SW480 (cell line): ENCODE measurements at regions not wholly inside any gene's neighbourhood (a gene's known extent, or its start where the extent isn't known, plus 50 kb on each side); places are given as distances from the start of the nearest gene placed in this dataset.
A peak's percentile ranks its signal among the peaks of the same experiment; 100 is the strongest.
"Not testable (repeated sequence)": the region's sequence is repeated elsewhere in the genome, so short reads cannot be mapped to it uniquely, and the experiment has no call there.

Source experiments
- DNase-seq: peaks from one replicate; pipeline ENCODE4 v3.0.0-alpha.2; 2016; ENCODE audit warnings: low spot score

DNA sequence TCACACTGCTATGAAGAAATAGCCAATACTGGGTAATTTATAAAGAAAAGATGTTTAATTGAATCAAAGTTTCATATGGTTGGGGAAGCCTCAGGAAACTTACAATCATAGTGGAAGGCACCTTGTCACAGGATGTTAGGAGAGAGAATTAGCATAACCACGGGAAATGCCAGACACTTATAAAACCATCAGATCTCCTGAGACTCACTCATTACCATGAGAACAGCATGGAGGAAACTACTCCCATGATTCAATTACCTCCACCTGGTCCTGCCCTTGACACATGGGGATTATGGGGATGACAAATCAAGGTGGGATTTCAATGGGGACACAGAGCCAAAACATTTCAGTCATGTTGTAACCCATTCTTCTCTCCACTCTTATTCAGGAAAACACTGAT is 472.9 kb upstream of the FSIP2 start:
- no peak for DNase-seq

DNA sequence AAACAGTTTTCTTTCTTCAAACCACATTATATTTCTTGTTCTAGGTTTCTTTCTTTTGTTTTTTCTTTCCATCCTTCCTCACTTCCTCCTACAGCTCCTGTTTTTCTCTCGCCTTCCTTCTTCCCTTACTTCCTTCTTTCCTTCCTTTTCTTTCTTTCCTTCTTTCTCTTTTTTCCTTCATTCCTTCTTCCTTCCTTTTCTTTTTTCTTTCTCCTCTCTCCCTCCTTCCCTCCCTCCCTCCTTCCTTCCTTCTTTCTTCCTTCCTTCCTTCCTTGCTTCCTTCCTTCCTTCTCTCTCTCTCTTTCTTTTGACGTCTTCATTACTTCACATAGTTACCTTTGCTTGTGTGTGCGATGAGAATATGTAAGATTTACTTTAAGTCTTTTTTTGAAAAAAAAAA is 470.0 kb upstream of the FSIP2 start:
- no peak for DNase-seq

GRCh38 chr2:185274718-185275484 is 463.7 kb upstream of the FSIP2 start:
- no peak for DNase-seq

DNA sequence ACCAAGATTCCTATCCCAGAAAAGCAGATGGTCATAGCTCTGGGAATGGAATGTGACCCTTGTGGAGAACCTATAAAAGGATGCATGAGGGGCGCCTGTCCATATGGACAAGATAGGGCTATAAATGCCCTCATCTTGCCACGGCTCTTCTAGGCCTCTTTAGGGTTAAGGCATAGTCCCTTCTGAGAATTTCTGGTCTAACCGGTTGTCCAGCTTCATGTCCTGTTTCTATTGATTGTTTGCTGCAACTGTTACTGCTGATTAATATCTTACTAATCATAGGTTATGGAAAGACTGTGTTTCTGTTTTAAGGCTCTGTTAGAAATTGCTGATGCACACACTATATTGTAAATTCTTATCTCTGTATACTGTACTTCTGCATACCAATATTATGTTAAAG is 462.6 kb upstream of the FSIP2 start:
- DNase-seq = not testable (repeated sequence)

GRCh38 chr2:185278761-185279160 is 459.8 kb upstream of the FSIP2 start:
- DNase-seq = no peak

- no peak for DNase-seq
These were observed 458.6 kb upstream of the FSIP2 start for GRCh38 chr2:185279999-185280398.

GRCh38 chr2:185284696-185285095 is 453.9 kb upstream of the FSIP2 start:
- no peak for DNase-seq

DNA sequence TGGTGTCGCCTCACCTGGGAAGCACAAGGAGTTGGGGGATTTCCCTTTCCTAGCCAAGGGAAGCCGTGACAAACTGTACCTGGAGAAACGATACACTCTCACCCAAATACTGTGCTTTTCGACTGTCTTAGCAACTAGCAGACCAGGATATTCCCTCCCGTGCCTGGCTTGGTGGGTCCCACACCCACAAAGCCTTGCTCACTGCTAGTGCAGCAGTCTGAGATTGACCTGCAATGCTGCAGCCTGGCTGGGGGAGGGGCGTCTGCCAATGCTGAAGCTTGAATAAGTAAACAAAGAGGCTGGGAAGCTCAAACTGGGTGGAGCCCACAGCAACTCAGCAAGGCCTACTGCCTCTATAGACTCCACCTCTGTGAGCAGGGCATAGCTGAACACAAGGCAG is 448.6 kb upstream of the FSIP2 start:
- DNase-seq = not testable (repeated sequence)

- peak; percentile 16 for DNase-seq
These were observed 447.5 kb upstream of the FSIP2 start for GRCh38 chr2:185291035-185291647.

- no peak for DNase-seq
These were observed 438.7 kb upstream of the FSIP2 start for GRCh38 chr2:185299867-185300266.

DNA sequence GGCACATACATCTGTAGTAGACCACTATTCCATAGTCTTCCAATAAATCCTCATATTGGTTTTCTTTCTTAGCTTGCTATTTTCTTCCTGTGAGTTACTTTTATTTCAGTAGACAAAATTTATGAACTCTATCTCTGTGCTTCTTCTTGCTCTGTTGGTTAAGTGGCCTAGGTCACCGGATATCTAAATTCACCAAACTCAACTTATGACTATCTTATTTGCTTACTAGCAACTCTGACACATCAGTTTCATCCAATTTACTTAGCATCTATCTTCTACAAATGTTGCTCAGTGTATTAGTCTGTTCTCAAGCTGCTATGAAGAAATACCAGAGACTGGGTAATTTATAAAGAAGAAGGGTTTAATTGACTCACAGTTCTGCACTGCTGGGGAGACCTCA is 432.5 kb upstream of the FSIP2 start:
- DNase-seq = no peak

- DNase-seq = peak; percentile 1
These were observed 422.2 kb upstream of the FSIP2 start for GRCh38 chr2:185316383-185316782.

- no peak for DNase-seq
These were observed 420.3 kb upstream of the FSIP2 start for GRCh38 chr2:185318271-185318724.

DNA sequence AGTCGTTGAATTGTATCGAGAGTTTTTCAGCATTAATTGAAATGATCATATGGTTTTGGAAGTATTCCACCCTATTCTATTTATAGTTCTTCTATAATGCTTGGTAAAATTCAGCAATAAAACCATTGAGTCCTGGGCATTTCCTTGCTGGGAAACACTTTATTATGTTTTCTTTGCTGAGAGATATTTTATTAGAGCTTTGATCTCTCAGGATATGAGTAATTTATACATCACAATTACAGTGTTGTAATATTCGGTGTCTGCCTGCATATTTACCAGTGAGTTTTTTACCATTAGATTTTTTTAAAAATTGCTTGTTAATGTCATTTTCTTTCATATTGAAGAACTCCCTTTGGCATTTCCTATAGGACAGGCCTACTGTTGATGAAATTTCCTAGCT is 402.7 kb upstream of the FSIP2 start:
- no peak for DNase-seq

DNA sequence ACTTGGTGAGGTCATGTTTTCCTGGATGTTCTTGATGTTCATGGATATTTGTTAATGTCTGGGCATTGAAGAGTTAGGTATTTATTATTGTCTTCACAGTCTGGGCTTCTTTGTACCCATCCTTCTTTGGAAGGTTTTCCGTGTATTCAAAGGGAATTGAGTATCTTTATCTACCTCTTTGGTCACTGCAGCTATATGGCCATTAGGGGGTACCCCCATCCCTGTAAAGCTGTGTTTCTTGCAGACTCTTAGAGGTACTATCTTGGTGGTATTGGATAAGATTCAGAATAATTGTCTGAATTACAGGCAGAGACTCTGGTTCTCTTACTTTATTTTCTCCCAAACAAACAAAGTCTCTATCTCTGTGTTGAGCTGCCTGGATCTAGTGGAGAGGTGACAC is 401.6 kb upstream of the FSIP2 start:
- DNase-seq = no peak

- DNase-seq = no peak
These were observed 400.5 kb upstream of the FSIP2 start for GRCh38 chr2:185338104-185338503.

GRCh38 chr2:185347445-185347844 is 391.2 kb upstream of the FSIP2 start:
- DNase-seq = no peak

- no peak for DNase-seq
These were observed 377.8 kb upstream of the FSIP2 start for GRCh38 chr2:185360776-185361175.

DNA sequence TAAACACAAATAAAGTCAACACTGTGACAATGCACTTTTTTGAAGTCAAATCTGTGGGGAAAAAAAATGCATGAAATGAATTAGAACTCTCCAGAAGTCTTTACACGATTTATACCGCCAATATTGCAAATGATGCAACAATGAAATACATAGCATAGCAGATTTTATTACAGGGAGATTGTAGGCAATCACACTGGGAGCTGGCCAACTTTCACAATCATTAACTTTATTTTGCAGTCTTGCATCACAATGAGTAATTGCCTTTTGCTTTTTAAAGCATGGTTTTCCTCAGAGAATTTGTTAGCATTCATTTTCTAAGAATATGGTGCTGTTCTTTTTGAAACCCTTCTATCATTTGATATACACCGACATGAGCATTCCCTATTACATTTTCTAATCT is 366.4 kb upstream of the FSIP2 start:
- DNase-seq = no peak

GRCh38 chr2:185373229-185373628 is 365.4 kb upstream of the FSIP2 start:
- no peak for DNase-seq

- DNase-seq = no peak
These were observed 363.7 kb upstream of the FSIP2 start for GRCh38 chr2:185374878-185375277.

DNA sequence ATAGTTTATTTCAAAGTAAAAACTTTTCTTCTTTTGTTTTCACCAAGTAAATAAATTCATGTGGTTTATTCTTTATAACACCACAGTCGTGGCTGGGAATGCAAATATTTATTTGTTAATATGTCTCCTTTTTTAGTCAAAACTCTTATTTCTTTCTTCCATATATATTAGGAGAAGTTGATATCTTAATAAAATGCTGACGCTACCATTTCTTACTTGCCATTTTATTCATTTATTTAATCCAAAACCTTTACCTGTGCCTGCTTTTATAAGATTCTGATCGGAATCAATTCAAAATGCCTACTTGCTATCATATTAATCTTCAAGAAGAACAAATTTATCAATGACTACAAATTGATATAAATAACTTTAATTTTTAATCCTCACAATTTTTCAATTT is 362.9 kb upstream of the FSIP2 start:
- DNase-seq = no peak

DNA sequence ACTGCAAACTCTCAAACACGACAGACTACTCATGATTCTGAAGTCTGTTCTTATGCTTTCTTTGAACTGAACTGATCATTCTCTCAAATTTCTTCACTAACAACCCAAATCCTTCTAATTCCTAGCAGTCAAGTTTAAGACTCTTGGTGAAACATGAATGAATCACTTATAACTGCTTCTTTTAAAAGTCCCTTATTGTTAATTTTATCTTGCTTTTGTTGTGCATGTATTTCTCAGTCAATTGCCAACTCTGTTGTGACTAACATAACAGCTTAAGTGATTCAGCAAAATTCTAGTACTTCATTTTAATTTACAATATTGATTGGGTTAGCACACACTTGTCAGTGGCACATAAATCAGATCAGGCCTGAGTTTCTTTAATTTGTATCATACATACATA is 357.0 kb upstream of the FSIP2 start:
- DNase-seq = no peak
